Memory B cell (primary cell): ENCODE measurements at regions not wholly inside any gene's neighbourhood (a gene's known extent, or its start where the extent isn't known, plus 50 kb on each side); places are given as distances from the start of the nearest gene placed in this dataset.
"Not testable (repeated sequence)": the region's sequence is repeated elsewhere in the genome, so short reads cannot be mapped to it uniquely, and the experiment has no call there.

Experiments used
- ATAC-seq: fragments of 150-1000 bp; cut with Tn5 transposase; 2 replicates; pipeline ENCODE4 v1.10.0; 2021; ENCODE audit warnings: low read depth, mild to moderate bottlenecking, moderate library complexity
- DNase-seq, 2 donors: peaks; one replicate each; pipeline ENCODE4 v3.0.0; 2022; ENCODE audit warnings: low spot score in 2 of 2
- H3K27ac Mint-ChIP-seq: one replicate; pipeline ENCODE4 v1.8.0; 2022; ENCODE audit warnings: mild to moderate bottlenecking, moderate library complexity, mixed read lengths
- H3K27me3 Mint-ChIP-seq: one replicate; pipeline ENCODE4 v1.8.0; 2022; ENCODE audit warnings: mixed read lengths
- H3K36me3 Mint-ChIP-seq: one replicate; pipeline ENCODE4 v1.8.0; 2022; ENCODE audit warnings: mild to moderate bottlenecking, mixed read lengths
- H3K4me1 Mint-ChIP-seq: one replicate; pipeline ENCODE4 v1.8.0; 2022; ENCODE audit warnings: mixed read lengths
- H3K4me3 Mint-ChIP-seq: one replicate; pipeline ENCODE4 v1.8.0; 2022; ENCODE audit warnings: mild to moderate bottlenecking, moderate library complexity, mixed read lengths
- H3K9me3 Mint-ChIP-seq: one replicate; pipeline ENCODE4 v1.8.0; 2022; ENCODE audit warnings: mixed read lengths

DNA sequence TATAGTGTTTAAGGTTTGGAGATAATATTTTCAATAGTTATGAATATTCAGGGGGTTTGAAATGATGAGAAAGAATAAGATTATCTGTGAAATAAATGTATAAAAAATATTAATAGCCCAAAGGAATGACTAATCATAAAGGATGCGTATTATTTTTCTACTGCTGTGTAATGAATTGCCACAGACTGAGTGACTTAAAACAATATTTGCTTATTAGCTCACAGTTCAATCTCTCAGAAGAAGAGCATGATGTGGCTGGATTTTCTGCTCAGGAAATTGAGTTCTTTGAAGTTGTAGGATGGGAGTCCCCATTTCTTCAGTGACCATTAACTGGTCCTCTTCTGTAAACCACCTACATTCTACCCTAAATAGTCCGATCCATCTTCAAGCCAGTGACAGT lies 1680.8 kb upstream of the AGA start:
- no peaks in the 10 kb centered on the region for H3K9me3 Mint-ChIP-seq
- no peaks in the 10 kb centered on the region for H3K27me3 Mint-ChIP-seq
- no peak for ATAC-seq
- no peak for DNase-seq
- no peak overlapping the region for H3K27ac Mint-ChIP-seq
- no peak overlapping the region for H3K4me3 Mint-ChIP-seq
- no peaks in the 10 kb centered on the region for H3K36me3 Mint-ChIP-seq
- no peaks in the 10 kb centered on the region for H3K4me1 Mint-ChIP-seq

DNA sequence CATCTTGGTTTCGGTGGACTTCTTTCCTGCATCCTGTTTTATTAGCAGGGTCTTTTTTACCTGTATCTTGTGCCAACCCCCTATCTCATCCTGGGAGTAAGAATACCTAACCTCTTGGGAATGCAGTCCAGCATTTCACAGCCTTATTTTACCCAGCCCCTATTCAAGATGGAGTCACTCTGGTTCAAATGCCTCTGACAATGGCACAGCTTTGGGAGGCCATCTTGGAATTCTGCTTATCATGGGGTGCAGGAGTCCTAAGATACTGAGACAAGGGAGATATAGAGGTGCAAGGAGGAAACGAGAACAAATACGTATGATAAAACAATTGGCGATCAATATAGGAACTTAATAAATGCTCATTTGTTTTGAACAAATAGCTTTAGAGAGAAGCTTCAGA lies 1682.2 kb upstream of the AGA start:
- Mint-ChIP-seq H3K4me1 (no peaks in the 10 kb centered on the region), H3K27ac (no peak overlapping the region), H3K4me3 (no peak overlapping the region), H3K9me3 (no peaks in the 10 kb centered on the region), H3K36me3 (no peaks in the 10 kb centered on the region), H3K27me3 (no peaks in the 10 kb centered on the region)
- DNase-seq (no peak), ATAC-seq (no peak)

- H3K4me3 Mint-ChIP-seq, result no peak overlapping the region
- no peak overlapping the region for H3K27ac Mint-ChIP-seq
- DNase-seq, result no peak
- no peaks in the 10 kb centered on the region for H3K36me3 Mint-ChIP-seq
- no peak for ATAC-seq
- no peaks in the 10 kb centered on the region for H3K4me1 Mint-ChIP-seq
- H3K9me3 Mint-ChIP-seq, result peaks cover 1% of the 10 kb centered on the region
- H3K27me3 Mint-ChIP-seq, result no peaks in the 10 kb centered on the region
Measured at GRCh38 chr4:179124957-179125356, 1682.7 kb upstream of the AGA start.

DNA sequence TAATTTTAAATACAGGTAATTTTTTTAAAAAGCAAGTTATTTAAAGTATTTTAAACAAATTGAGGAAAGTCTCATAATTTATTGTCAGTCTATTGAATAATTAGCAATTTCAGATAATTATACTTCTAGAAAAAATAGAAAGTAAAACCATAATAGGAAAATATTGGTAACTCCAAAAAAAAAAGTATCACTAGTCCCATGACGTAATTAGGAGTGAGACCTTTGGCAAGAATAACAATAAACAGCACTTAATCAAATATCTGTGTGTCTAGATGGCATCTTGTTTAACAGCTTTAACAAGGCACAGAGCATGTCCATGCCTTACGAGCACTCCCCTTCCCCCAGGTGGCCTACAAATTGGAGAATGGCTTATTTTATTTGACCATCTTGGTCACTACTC lies 1683.6 kb upstream of the AGA start:
- no peak overlapping the region for H3K4me3 Mint-ChIP-seq
- no peaks in the 10 kb centered on the region for H3K36me3 Mint-ChIP-seq
- no peaks in the 10 kb centered on the region for H3K4me1 Mint-ChIP-seq
- no peak overlapping the region for H3K27ac Mint-ChIP-seq
- DNase-seq (no peak), ATAC-seq (no peak)
- H3K9me3 Mint-ChIP-seq, result peaks cover 1% of the 10 kb centered on the region
- H3K27me3 Mint-ChIP-seq, result no peaks in the 10 kb centered on the region

GRCh38 chr4:179128299-179128698 lies 1686.1 kb upstream of the AGA start:
- ATAC-seq, result no peak
- Mint-ChIP-seq H3K27me3 (no peaks in the 10 kb centered on the region), H3K4me3 (no peak overlapping the region), H3K9me3 (peaks cover 1% of the 10 kb centered on the region), H3K4me1 (no peaks in the 10 kb centered on the region), H3K36me3 (no peaks in the 10 kb centered on the region), H3K27ac (no peak overlapping the region)
- DNase-seq, result no peak

DNA sequence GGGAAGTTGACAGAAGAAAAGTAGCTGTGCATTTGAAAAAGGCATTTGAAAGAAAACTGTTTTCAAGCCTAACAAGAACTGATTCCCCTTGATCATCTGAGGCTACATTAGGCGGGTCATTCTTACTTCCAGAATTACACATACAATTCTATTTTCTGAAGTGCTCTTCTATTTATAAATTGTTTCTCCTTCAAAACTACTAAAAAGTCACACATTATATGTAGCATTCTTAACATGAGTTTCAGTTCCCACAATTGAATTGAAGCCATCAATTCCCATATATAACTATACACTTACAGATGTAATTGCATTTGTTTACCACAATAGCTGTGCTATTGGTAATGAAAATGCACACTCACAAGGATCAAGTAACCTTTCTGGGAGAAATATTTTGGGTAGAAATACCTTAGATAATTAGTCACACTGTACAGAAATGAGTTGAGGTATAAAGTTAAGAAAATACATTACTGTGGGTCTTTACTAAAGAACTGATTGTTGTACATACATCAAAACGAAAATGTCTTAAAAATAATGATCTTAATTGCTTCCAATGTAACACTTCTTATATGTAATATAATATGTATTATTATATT lies 1688.0 kb upstream of the AGA start:
- DNase-seq (no peak), ATAC-seq (no peak)
- H3K9me3 Mint-ChIP-seq, result peaks cover 1% of the 10 kb centered on the region
- no peak overlapping the region for H3K27ac Mint-ChIP-seq
- H3K27me3 Mint-ChIP-seq, result no peaks in the 10 kb centered on the region
- H3K36me3 Mint-ChIP-seq, result no peaks in the 10 kb centered on the region
- H3K4me3 Mint-ChIP-seq, result no peak overlapping the region
- no peaks in the 10 kb centered on the region for H3K4me1 Mint-ChIP-seq

DNA sequence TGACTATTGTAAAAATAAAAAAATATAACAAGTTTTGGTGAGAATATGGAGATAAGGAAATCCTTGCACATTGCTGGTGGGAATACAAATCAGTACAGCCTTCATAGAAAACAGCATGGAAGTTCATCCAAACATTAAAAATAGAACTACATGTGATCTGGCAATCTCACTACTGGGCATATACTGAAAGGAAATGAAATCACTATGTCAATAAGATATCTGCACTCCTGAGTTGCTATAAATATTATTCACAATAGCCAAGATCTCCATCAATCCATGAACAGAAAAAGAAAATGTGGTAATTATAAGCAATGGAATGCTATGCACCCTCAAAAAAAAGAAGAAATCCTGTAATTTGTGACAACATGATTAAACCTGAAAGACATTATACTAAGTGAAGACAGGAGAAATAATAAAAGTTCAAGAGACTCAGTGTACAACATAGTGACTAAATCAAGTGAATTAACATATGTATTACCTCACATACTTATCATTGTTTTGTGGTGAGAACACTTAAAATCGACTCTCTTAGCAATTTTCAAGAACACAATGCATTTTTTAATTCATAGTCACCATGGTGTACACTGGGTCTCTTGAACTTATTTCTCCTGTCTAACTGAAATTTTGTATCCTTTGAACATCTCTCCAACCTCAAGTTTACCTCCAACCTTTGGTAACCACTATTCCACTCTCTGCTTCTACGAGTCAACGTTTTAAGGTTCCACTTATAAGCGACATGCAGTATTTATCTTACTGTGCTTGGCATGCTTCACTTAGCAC lies 1703.7 kb upstream of the AGA start:
- H3K27ac Mint-ChIP-seq, result no peak overlapping the region

DNA sequence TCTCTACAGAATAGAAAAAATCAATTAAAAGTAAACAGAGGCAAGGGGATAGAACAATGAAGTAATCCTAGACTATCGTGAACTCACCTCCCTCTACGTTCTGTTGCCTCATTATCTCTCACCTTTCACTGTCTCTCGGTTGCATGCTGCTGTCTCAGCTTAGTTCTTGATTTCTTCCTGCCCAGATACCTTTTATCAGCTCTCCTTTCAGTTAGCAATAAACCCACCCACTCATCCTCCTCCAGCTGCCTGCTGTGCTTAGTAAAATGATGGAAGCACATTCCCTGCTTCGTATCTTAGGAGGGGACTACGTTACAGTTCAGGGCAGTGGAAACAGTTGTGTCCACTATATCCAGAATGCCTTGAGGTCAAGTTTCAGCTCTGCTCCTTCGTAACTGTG lies 1709.5 kb upstream of the AGA start:
- Mint-ChIP-seq H3K4me1 (no peaks in the 10 kb centered on the region), H3K27me3 (no peaks in the 10 kb centered on the region), H3K9me3 (peaks cover 3% of the 10 kb centered on the region), H3K27ac (no peak overlapping the region), H3K36me3 (no peaks in the 10 kb centered on the region), H3K4me3 (no peak overlapping the region)
- ATAC-seq (no peak), DNase-seq (no peak)

More for the DNA sequence above, 1703.7 kb upstream of the AGA start:
- Mint-ChIP-seq H3K4me3 (no peak overlapping the region), H3K36me3 (no peaks in the 10 kb centered on the region), H3K4me1 (no peaks in the 10 kb centered on the region), H3K9me3 (no peaks in the 10 kb centered on the region), H3K27me3 (no peaks in the 10 kb centered on the region)
- no peak for ATAC-seq
- no peak for DNase-seq

DNA sequence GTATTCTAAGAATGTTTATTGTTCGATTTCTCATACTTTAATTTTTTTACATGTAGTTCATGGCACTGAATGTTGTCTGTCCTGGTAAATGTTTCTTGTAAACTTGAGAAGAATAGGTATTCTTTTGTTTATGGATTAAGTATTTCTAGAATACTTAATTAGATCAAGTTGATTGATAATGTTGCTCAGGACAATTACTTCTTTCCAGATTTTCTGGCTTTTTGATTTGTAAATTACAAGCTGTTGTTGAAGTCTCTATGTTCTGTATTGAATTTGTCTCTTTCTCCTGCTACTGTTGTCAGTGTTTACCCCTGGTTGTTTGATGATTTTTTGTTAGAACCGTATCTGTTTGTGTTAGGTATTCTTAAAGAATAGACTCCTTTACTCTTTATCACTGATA lies 1720.9 kb upstream of the AGA start:
- H3K4me1 Mint-ChIP-seq, result no peaks in the 10 kb centered on the region
- H3K27ac Mint-ChIP-seq, result no peak overlapping the region
- no peak overlapping the region for H3K4me3 Mint-ChIP-seq
- no peaks in the 10 kb centered on the region for H3K36me3 Mint-ChIP-seq
- no peak for ATAC-seq
- H3K27me3 Mint-ChIP-seq, result no peaks in the 10 kb centered on the region
- DNase-seq, result no peak
- H3K9me3 Mint-ChIP-seq, result peaks cover 11% of the 10 kb centered on the region

DNA sequence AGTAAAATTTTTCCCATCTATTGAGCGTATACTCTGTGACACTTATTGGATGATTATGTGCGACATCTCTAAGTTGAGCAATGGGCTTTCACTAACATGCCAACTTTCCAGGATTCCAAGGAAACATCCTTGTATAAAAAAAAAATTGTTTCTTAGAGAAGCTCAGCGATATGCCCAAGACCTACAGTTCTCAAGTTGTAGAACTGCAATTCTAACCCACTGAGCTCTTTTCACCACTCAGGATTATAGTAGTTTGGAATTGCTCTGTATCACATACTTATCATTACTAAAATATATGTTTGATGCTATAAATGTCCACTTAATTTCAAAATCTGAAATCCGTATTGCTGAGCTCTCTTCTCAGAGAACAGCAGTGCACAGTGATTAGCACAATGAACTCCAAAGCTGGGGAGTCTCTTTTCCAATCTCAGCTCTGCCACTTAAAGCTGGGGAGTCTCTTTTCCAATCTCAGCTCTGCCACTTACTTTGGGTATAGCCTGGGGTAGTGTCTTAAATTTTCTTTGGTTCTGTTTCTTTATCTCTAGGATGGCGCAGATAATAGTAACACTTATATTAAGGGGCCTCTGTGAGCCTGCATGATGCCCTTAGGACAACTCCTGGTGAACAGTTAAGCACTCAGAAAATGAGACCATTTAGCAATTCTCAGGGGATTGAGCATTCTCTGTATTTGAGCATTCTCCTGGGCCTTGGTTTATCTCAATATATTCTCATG lies 1722.2 kb upstream of the AGA start:
- DNase-seq (no peak), ATAC-seq (no peak)
- H3K27ac Mint-ChIP-seq, result no peak overlapping the region
- peaks cover 13% of the 10 kb centered on the region for H3K9me3 Mint-ChIP-seq
- no peaks in the 10 kb centered on the region for H3K4me1 Mint-ChIP-seq
- H3K27me3 Mint-ChIP-seq, result no peaks in the 10 kb centered on the region
- H3K36me3 Mint-ChIP-seq, result no peaks in the 10 kb centered on the region
- no peak overlapping the region for H3K4me3 Mint-ChIP-seq

DNA sequence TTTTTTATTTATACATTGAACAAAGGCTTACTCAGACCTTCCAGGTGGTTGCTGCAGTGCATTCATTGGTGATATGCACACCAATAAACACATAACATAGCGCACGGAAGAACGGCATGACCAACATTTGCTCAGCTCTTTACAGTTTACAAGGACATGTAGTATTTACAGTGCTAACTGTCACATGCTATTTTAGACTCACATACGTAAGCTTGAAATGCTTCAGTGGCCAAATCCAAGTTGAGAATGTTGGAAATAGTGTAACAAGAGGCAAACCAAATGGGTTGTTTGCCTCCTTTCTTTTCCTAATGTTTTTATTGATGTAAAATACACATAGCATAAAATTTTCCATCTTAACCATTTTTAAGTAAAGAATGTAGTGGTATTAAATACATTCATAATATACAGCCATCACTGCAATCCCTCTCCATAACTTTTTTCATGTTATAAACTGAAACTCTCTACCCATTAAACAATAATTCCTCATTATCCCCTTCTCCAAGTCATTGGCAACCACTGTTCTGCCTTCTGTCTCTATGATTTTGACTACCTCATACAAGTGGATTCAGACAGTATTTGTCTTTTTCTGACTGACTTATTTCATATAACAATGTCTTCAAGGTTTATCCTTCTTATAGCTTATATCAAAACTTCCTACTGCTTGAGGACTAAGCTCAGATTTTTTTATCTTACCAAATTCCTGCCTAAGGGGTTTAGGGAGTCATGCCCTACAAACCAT lies 1722.9 kb upstream of the AGA start:
- no peaks in the 10 kb centered on the region for H3K36me3 Mint-ChIP-seq
- H3K27ac Mint-ChIP-seq, result no peak overlapping the region
- H3K4me3 Mint-ChIP-seq, result no peak overlapping the region
- peaks cover 13% of the 10 kb centered on the region for H3K9me3 Mint-ChIP-seq
- H3K27me3 Mint-ChIP-seq, result no peaks in the 10 kb centered on the region
- ATAC-seq (no peak), DNase-seq (no peak)
- H3K4me1 Mint-ChIP-seq, result no peaks in the 10 kb centered on the region

DNA sequence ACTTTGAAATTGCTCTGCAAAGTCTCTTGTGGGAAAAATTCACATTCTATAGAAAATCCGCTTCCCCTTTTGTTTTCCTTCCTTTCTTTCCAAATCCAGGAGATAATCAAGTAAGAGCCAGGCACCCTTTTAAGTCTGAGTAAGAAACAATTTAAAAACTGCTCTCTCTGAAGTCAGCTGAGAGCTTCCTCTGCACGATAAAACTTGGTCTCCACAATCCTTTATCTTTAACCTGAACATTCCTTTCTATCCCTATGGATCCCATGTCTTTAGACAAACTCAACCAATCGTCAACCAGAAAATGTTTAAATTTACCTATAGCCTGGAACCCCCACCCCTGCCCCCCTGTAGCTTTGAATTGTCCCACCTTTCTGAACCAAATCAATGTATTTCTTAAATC lies 1723.6 kb upstream of the AGA start:
- ATAC-seq, result no peak
- no peaks in the 10 kb centered on the region for H3K27me3 Mint-ChIP-seq
- H3K4me3 Mint-ChIP-seq, result no peak overlapping the region
- no peaks in the 10 kb centered on the region for H3K4me1 Mint-ChIP-seq
- no peak overlapping the region for H3K27ac Mint-ChIP-seq
- peaks cover 13% of the 10 kb centered on the region for H3K9me3 Mint-ChIP-seq
- no peak for DNase-seq
- H3K36me3 Mint-ChIP-seq, result no peaks in the 10 kb centered on the region

GRCh38 chr4:179170308-179170707 lies 1728.1 kb upstream of the AGA start:
- not testable (repeated sequence) for H3K36me3 Mint-ChIP-seq, H3K4me3 Mint-ChIP-seq, DNase-seq, H3K27ac Mint-ChIP-seq, H3K4me1 Mint-ChIP-seq, ATAC-seq, H3K27me3 Mint-ChIP-seq, H3K9me3 Mint-ChIP-seq

- no peaks in the 10 kb centered on the region for H3K27me3 Mint-ChIP-seq
- H3K36me3 Mint-ChIP-seq, result no peaks in the 10 kb centered on the region
- peaks cover 3% of the 10 kb centered on the region for H3K9me3 Mint-ChIP-seq
- no peak overlapping the region for H3K4me3 Mint-ChIP-seq
- H3K27ac Mint-ChIP-seq, result no peak overlapping the region
- DNase-seq (no peak), ATAC-seq (no peak)
- no peaks in the 10 kb centered on the region for H3K4me1 Mint-ChIP-seq
Measured at GRCh38 chr4:179182741-179183140, 1740.5 kb upstream of the AGA start.
